A172 (cell line): ENCODE measurements at regions not wholly inside any gene's neighbourhood (a gene's known extent, or its start where the extent isn't known, plus 50 kb on each side); places are given as distances from the start of the nearest gene placed in this dataset.
A peak's percentile ranks its signal among the peaks of the same experiment; 100 is the strongest.
"Not testable (repeated sequence)": the region's sequence is repeated elsewhere in the genome, so short reads cannot be mapped to it uniquely, and the experiment has no call there.

Experiments
- DNase-seq: peaks from one replicate; pipeline ENCODE4 v3.0.0-alpha.2; 2015; ENCODE audit warnings: low spot score

DNA sequence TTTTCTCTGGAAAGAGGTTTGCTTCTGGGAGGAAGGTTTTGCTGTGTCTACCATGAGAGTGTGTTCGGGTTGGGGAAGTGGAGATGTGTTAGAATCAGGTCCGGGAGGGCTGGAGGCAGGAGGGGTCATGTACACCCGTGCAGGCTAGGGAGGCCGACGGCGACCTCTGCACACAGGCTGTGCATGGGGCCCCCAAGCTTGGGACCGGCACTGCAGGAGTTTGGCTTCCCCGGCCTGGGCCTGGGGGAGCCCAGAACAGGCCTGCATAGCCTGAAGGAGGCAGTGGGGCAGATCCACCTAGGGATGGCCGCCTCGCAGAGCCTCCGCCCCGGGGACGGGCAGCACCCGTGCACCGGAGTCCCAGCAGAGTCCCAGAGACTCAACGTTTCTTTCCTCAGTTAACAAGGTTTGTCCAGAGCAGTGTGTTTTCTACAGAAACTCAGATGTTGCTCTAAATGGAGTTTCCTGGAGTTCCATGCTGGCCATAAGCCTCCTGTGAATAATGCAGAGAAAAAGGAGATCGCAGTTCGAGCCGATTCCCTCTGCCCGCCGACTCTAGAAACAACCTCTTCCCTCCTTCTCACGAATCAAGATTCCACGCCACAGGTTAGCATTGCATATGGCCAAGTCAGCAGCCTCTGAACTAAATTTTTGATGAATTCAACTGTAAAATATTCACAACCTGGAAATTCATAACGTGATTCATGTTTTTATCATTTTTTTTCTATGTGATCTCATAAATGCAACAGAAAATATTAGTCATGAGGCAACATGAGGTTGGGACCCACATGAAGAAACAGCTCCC, 427.3 kb downstream of the BRD1 start:
- DNase-seq: peak; percentile 22

DNA sequence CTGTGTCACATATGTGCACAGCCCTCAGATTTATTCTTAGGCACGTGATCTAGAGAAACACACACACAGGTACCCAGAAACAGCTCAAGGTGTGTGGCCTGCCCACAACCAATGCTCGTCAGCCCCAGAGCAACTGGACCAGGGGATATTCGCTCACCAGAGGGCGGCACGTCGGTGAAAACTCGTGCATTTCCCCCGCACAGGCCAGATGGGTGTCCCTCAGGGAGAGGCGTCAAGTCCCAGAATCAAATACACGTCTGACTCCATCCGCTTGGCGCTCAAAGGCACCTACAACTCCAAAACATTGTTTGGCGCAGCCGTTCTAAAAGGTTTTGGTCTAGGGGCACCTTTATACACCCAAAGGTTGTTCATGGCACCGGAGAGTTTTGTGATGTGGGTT, 429.0 kb downstream of the BRD1 start:
- DNase-seq: no peak

DNA sequence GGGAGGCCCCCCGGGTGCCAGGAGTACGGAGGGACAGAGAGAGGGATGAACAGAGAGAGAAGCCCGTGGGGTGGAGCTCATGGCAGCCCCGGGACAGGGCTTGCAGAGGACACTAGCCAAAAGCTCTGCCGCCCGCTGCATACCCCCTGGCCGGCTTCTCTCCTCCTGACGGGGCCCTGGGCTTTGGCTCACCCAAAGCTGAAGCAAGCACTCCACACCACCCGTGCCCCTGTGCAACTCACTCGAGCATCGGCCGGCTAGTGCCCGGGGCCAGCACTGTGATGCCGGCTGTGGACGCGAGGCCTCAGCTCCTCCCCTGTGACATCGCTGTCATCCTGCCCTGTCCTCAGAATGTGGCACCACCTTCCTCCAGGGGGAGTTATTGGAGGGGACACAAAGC, 429.6 kb downstream of the BRD1 start:
- DNase-seq: no peak

DNA sequence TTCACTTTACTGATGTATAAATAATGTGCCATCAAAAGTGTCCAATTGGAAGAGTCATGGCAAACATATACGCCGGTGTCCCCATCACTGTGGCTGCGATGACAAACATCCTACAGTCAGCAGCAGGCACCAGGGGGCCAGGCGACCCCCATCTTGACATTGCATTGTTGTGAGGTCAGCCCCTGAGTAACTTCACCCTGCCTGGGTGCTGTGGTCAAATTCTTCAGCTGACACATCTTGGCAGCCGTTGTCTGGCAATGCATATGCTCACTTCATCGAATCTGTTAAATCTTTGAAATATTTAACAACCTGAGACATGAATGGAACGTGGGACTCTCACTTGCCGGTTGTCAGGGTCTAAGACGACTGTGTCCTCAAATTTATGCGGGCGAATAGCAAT, 430.9 kb downstream of the BRD1 start:
- DNase-seq: peak; percentile 19

DNA sequence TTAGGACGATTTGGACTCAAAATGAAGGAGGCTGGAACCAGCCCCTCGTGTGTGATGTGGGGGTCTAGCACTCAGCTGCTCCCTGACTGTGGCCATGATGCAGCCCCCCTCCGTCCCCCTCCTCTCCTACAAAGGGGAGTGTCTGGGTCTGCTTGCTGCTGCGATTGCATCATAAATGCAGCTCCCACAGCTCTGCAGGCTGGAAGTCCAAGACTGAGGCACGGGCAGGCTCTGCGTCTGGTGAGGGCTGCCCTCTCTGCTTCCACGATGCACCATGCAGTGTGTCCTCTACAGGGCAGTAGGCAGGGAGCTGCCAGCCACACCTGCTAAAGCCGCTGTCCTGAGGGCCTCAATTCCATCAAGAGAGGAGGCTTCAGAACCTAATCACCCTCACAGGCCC, 432.1 kb downstream of the BRD1 start:
- DNase-seq: no peak

DNA sequence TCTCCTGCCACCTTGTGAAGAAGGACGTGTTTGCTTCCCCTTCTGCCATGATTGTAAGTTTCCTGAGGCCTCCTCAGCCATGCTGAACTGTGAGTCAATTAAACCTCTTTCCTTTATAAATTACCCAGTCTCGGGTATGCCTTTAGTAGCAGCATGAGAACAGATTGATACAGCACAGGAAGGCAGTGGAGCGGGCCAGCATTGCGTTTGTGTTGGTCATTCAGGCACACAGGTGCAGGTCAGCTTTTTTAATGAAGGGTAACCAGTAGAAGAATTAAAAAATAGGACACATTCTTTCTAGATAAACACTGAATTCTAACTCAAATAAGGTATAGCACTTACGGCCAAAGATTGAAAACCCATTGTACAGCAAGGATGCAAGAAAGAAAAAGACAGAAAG, 432.6 kb downstream of the BRD1 start:
- DNase-seq: not testable (repeated sequence)

DNA sequence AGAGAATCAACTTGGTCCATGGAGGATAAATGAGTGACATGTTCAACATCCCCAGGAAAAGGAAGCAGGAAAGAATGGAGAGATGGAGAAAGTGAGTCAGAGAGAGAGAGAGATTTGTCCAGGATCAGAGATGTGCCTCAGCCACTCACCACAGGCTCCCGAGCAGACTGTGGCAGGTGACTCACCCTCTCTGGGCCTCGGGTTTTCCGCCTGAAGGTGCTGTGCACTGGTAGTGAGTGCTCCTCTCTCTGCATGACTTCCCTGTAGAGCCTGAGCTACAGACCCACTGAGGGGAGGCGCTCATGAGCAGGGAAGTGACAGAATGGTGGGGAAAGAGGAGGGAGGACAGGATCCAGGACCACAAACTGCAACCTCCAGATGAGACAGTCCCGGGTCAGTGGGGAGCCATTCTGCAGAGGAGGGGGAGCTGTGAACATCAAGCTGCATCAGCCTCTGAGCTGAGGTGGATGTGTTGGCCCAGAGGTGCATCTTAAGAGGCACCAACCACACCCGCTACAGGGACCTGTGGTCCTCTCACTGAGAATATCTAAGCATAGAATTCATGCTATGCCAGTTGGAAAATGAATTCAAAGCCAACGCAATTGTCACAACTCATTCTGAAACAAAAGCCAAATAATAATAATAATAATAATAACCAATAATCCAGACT, 433.4 kb downstream of the BRD1 start:
- DNase-seq: no peak

DNA sequence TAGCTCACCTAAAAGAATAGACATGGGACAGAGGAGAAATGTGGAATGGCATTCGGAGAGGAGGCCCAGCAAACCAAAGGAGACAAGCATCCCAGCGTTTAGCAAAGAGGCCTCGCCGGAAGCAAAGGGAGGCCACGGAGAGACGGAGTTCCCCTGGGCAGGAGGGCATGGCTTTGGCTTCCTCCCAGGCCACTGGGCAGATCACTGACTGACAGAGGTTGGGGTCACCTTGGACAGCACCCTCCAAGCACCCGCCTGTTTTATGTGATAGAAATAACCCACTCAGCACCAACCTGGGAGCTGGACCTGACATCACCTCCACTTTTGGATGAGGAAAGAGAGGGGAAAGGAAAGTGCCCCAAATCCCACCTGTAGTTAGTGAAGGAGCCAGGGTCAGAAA, 434.1 kb downstream of the BRD1 start:
- no peak for DNase-seq

DNA sequence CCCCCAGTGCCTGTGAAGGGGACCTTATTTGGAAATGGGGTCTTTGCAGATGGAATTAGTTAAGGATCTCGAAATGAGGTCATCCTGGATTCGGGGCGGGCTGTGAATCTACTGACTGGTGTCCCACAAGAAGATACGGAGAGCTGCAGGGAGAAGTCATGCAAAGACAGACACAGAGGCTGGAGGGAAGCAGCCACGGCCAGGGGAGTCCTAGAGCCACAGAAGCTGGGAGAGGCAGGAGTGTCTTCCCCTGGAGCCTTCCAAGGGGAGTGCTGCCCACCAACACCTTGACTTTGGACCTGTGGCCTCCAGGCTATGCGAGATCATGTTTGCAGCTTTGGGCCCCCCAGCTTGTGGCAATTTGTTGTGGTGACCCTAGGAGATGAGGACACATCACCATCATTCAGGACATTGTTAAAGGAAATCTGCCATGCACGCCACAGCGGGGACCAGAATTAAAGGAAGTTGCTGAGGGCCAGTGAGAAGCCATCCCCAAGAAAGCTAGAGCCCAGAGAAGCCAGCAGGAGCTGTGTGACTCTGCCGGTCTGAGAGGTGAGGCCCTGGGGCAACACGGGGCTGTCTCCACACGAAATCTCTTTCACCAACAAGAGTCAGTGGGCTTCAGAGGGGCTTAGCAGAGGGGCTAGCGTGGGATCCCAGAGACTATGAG, 434.7 kb downstream of the BRD1 start:
- no peak for DNase-seq

DNA sequence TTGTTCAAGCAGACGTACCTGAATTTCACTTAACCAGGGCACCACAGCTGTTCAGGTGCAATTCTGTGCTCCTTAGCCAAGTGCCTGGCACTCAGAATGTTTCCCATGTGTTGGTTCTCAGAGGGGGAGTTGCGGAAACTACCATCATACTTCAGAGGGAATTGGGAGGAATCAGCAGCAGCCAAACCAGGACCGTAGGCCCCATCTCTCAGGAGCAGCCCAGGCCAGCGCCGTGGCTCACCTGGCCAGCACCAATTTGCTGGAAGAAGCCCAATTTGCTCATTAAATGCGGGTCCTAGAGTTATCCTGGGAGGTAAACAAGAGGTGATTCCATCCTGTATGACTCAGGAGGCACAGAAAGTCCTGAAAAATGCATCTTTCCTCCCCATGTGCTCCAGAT, 435.4 kb downstream of the BRD1 start:
- DNase-seq: no peak

DNA sequence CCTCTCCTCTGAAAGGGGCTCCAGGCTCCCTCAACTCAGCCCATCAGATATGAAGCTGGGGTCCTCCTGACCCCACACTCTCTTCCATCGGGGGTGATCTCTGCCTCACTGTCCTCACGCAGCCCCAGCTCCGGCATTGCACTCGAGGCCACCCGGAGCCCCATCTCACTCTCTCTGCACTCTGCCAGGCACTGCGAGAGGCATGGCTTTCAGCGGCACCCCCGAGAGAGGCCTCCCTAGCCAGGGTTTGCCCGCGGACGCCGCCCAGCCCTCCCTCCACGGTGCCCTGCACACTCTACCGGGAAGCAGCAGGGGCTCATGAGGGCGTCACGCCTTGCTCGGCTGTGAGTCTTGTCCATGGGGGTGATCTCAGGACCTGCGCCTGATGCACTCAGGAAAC, 436.2 kb downstream of the BRD1 start:
- DNase-seq: no peak

DNA sequence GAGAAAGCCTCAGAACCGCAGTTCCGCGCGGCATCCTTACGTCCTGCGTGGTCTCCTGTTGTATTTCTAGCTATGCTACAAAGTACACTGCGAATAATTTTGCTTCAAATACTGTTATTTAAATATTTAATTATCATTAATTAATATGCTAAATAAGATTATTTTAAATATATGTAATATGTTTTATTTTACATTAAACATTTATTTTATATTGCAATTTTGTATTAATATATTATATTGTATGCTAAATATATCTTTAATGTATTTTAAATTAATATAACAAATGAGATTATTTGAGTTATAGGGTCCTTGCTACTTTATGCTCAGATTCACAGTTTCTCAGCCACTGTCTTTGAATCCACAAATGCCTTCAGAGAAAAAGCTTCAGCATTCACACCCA, 436.7 kb downstream of the BRD1 start:
- no peak for DNase-seq

DNA sequence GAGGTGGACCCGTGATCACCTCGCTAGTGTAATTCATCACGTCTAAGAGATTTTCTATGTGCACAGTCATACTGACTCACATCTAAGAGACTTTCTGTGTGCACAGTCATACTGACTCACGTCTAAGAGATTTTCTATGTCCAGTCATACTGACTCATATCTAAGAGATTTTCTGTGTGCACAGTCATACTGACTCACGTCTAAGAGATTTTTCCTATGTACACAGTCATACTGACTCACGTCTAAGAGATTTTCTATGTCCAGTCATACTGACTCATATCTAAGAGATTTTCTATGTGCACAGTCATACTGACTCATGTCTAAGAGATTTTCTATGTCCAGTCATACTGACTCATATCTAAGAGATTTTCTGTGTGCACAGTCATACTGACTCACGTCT, 443.8 kb downstream of the BRD1 start:
- DNase-seq: not testable (repeated sequence)

DNA sequence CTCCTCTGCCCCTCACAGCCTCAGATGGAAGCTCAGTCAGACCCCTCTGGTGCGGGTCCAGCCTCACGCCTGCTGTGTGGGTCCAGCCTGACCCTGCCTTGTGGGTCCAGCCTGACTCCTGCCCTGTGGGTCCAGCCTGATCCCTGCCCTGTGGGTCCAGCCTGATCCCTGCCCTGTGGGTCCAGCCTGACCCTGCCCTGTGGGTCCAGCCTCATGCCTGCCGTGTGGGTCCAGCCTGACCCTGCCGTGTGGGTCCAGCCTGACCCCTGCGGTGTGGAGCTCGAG, 445.3 kb downstream of the BRD1 start:
- DNase-seq: no peak

DNA sequence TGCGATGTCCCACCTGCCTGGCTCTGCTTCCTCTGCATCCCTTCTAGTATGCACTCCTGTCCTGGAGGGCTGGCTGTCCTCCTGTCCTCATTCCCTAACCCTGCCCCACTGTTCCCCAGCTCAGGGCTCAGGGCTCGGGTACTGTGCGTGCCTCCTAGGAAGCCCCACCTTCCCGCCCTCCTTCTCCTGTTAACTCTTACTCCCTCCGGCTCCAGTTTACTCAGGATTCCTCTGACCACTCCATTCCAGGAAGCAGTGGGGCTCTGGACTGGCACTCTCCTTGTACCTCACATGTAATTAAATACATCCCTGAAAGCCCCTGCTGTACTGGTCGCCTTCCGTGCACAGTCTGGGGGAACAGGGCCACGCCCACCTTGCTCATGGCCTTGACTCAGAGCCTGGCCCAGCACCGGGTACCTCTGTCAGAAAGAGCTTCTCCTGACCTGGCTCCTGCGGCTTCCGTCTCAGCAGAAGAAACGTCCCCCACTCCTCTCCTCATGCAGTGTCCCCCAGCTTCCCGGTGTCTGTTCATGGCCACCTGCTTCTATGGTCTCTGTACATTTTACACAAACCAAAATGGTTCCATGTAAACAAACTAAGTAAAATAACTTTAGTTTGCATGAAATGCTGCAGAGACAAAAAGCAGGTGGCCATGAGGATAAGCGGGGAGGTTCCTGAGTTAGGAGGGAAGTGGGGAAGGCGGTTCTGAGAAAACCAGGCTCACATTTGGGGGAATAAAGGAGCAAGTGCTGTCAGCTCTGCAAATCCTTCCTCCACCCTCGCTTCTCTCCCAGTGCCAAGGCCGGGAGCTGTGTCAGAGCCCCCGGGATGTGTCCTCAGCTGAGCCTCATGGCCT, 445.9 kb downstream of the BRD1 start:
- DNase-seq: no peak

DNA sequence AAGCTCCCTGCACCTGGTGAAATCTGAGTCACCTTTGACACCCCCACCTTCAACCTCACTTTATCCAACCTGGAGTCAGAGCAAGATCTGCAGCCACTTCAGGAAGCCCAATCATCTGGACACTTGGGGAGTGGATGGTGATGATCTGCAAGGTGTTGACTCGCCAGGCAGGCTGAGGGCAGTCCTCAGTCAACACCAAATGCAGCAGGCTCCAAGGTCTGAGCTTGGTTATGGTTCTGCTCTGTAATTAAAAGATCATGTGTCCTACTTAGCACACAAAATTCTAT, 446.9 kb downstream of the BRD1 start:
- no peak for DNase-seq

DNA sequence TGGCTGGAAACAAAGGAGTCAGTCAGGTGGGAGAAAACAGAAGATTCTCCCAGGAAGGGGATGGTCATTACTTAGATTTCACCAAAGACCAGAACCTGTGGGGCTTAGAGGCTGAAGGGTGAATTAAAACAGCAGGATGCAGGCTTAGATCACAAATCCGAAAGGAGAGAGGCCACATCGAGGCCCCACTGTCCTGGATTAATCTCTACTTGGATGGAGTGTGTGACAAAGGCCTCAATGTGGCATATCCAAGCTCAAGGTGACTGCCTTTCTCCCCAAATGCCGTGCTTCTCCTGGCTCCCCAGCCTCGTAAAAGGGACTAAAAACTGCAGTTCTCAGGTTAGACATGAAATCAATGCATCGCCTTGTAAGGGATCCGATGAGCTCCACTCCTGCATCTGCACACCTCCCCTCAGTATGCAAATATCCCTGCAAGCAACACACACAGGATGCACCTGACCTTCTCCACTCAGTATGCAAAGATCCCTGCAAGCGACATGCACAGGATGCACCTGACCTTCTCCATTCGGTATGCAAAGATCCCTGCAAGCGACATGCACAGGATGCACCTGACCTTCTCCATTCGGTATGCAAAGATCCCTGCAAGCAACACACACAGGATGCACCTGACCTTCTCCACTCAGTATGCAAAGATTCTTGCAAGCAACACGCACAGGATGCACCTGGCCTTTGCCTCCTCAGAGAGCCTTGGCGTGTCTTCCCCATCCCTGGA, 447.4 kb downstream of the BRD1 start:
- DNase-seq: no peak

DNA sequence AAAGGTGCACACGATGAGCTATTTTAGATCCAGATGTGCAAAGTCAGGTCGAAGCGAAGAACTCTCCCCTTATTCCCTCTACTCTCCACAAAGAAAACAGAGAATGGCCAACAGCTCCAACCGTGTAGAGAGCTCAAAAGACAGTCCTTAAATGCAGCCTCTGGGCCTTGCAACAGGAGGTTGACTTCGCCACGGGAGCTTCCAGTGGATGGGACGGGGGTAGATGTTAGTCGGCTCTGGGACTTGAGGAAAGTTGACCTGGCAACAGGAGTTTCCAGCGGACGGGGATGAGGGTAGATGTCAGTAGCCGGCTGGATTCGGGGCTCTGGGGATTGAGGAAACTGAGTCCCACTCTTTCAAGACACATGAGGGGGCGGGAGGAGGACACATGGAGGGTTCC, 450.4 kb downstream of the BRD1 start:
- no peak for DNase-seq

DNA sequence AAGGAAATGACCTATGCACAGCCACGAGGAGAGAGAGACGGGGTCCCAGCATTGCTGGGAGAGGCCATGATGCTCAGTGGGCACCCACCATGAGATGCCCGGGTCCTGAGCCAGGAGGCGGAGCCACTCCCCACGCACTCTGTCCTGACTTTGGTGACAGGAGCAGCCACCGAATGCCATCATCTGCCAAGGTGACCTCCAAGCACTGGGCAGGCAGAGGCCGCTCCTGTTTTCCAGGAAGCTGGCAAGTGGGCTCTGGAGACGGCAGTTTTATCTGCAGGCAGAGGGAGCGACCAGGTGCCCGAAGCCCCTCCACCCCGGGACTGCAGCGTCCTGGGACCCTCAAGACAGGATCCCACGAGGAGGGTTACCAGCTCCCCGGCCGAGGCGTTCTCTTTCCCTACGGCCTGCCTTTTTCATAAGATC, 453.9 kb downstream of the BRD1 start:
- DNase-seq: no peak

DNA sequence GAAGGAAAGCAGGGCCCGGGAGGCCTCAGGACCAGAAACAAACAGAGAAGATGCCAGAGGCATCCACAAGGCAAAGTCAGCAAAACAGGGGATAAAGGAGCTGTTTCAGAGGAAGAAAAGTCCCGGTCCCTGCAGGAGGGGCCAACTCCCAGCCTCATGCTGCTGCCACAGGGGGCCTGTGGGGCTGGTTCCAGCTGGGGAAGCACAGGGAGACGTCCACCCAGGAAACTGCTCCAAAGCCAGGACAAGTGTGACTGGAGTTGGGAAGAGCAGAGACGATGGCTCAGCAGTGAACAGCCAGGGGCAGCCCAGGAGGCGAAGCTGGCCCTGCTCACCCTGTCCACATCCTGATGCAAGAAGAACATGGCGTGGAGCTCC, 454.4 kb downstream of the BRD1 start:
- DNase-seq: no peak

DNA sequence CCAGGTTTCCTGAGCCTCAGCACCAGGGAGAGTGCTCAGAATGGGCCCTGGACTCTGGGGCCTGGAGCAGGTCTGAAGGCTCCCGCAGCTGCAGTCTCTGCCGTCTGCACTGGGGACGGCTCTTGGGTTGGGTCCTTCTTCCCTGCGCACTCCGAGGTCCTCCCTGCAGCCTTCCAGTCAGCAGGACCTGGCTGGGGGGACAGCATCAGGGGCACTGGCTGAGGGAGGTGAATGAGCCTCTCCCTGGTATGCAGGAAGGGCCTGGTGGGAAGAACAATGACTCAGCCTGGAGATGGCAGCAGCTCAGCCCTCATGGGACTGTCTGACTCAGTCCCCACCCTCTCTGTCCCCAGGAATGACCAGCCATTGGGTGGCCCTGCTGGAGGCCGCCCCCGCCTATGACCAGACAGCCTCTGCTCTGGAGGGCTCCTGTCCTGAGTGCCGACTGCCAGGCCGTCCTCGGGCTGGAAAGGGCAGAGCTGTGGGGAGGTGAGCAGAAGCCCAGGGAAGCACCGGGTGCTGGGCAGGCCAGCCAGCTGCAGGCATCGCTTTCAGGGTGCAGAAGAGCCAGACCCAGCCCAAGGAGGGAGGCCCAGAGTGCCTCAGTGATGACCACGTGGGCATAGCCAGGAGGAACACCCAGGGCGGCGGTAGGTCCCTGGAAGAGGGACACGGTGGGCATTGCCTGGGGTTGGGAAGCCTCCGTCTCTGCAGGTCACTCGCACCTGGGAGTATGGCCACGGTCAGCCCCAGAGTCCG, 455.0 kb downstream of the BRD1 start:
- peak; percentile 91 for DNase-seq
